H1 (cell line): ENCODE measurements at regions not wholly inside any gene's neighbourhood (a gene's known extent, or its start where the extent isn't known, plus 50 kb on each side); places are given as distances from the start of the nearest gene placed in this dataset.

Experiments used
- CTCF ChIA-PET: fragments of 300-600 bp; sonication (Branson Sonifier 250); formaldehyde crosslinking; loops from one replicate; lab custom pipeline; 2021; ENCODE audit not compliant: partially characterized antibody; lab: Charles Lee
- POLR2A ChIA-PET: fragments of 300-600 bp; sonication (Branson Sonifier 250); formaldehyde crosslinking; loops from one replicate; lab custom pipeline; 2021; ENCODE audit warnings: inconsistent platforms; ENCODE audit not compliant: partially characterized antibody; lab: Charles Lee
- DNase-seq, 2 experiments: peaks; one replicate each; pipeline versions ENCODE4 v3.0.0 to v3.0.0-alpha.2; 2010 to 2022; ENCODE audit warnings: low spot score in 2 of 2, low read depth in 1 of 2, mixed read lengths in 1 of 2
- FAIRE-seq: peaks from 2 replicates; lab custom pipeline; 2011; peaks lifted over from hg19 to GRCh38; lab: Jason Lieb, UNC
- H2AFZ ChIP-seq: 2 replicates; pipeline ENCODE4 v1.8.1; 2012; ENCODE audit warnings: low read length, inconsistent platforms
- H2AK5ac ChIP-seq: 2 replicates; pipeline ENCODE4 v1.6.1; 2013; ENCODE audit warnings: low read depth, low read length
- H2BK120ac ChIP-seq: replicated peaks from 2 replicates; pipeline ENCODE3; 2013; ENCODE audit warnings: low read depth, low read length, inconsistent platforms
- H2BK12ac ChIP-seq: 2 replicates; pipeline ENCODE4 v1.6.1; 2013; ENCODE audit warnings: low read depth, low read length
- H2BK15ac ChIP-seq: 2 replicates; pipeline ENCODE4 v1.6.1; 2013; ENCODE audit warnings: low read length
- H2BK20ac ChIP-seq: 2 replicates; pipeline ENCODE4 v1.6.1; 2013; ENCODE audit warnings: low read length
- H2BK5ac ChIP-seq: 2 replicates; pipeline ENCODE4 v1.6.1; 2013; ENCODE audit warnings: low read depth, low read length
- H3K14ac ChIP-seq: 2 replicates; pipeline ENCODE4 v1.6.1; 2013; ENCODE audit warnings: inconsistent platforms; ENCODE audit not compliant: insufficient read length
- H3K18ac ChIP-seq: 2 replicates; pipeline ENCODE4 v1.6.1; 2013; ENCODE audit warnings: low read length; ENCODE audit errors: extremely low read depth
- H3K23ac ChIP-seq: 2 replicates; pipeline ENCODE4 v1.6.1; 2013; ENCODE audit warnings: inconsistent platforms; ENCODE audit not compliant: insufficient read length
- H3K23me2 ChIP-seq: 2 replicates; pipeline ENCODE4 v1.6.1; 2013; ENCODE audit warnings: low read depth, low read length
- H3K27ac ChIP-seq: 2 replicates; pipeline ENCODE4 v1.6.1; 2011; ENCODE audit warnings: low read depth, low read length, inconsistent platforms
- H3K27me3 ChIP-seq, 4 experiments: replicated peaks in 1 of 4; 1 replicate in 1 of 4; 2 replicates in 3 of 4; pipeline versions ENCODE4 v1.6.1 to v1.8.1; 2011 to 2013; ENCODE audit warnings: low read length in 3 of 4, mild to moderate bottlenecking in 3 of 4, inconsistent platforms in 2 of 4, mixed read lengths in 2 of 4, moderate library complexity in 1 of 4; ENCODE audit not compliant: control insufficient read depth in 3 of 4, insufficient read depth in 3 of 4; ENCODE audit errors: extremely low read depth in 1 of 4
- H3K36me3 ChIP-seq, 4 experiments: 2 replicates each; pipeline versions ENCODE4 v1.6.1 to v1.8.1; 2011 to 2013; ENCODE audit warnings: mild to moderate bottlenecking in 4 of 4, low read length in 3 of 4, moderate library complexity in 2 of 4, control low read depth in 1 of 4, inconsistent platforms in 1 of 4; ENCODE audit not compliant: insufficient read depth in 4 of 4, control insufficient read depth in 2 of 4
- H3K4ac ChIP-seq: replicated peaks from 2 replicates; pipeline ENCODE3; 2013; ENCODE audit warnings: low read length, low read depth, mixed read lengths, inconsistent platforms; ENCODE audit not compliant: insufficient read length
- H3K4me1 ChIP-seq, 4 experiments: replicated peaks in 1 of 4; 1 replicate in 1 of 4; 2 replicates in 3 of 4; pipeline versions ENCODE4 v1.6.1 to v1.8.1; 2011 to 2013; ENCODE audit warnings: low read length in 3 of 4, inconsistent platforms in 2 of 4, mixed read lengths in 1 of 4; ENCODE audit not compliant: insufficient read depth in 4 of 4, control insufficient read depth in 3 of 4
- H3K4me2 ChIP-seq, 2 experiments: 2 replicates each; pipeline versions ENCODE4 v1.6.1 to v1.8.1; 2011 to 2013; ENCODE audit warnings: low read depth in 2 of 2, low read length in 2 of 2, control low read depth in 1 of 2, inconsistent platforms in 1 of 2, mild to moderate bottlenecking in 1 of 2; ENCODE audit not compliant: insufficient read depth in 1 of 2
- H3K4me3 ChIP-seq, 4 experiments: fragments of 200-600, 300-600 bp in 1 of 4; sonication (generic), shearing (Covaris generic), sonication (Bioruptor Twin) in 1 of 4; 2 replicates each; pipeline versions ENCODE4 v1.5.1 to v1.8.1; 2011 to 2016; ENCODE audit warnings: low read length in 4 of 4, low read depth in 3 of 4, control low read depth in 2 of 4, inconsistent platforms in 2 of 4, mild to moderate bottlenecking in 2 of 4, mixed read lengths in 1 of 4, moderate library complexity in 1 of 4; ENCODE audit not compliant: insufficient read depth in 2 of 4; ENCODE audit errors: extremely low read depth in 1 of 4
- H3K56ac ChIP-seq: replicated peaks from 2 replicates; pipeline ENCODE3; 2013; ENCODE audit warnings: low read depth, mild to moderate bottlenecking, mixed read lengths, low read length, inconsistent platforms; ENCODE audit not compliant: insufficient read length
- H3K79me1 ChIP-seq: 2 replicates; pipeline ENCODE4 v1.6.1; 2013; ENCODE audit warnings: low read depth, low read length, control low read depth
- H3K79me2 ChIP-seq, 2 experiments: 2 replicates each; pipeline versions ENCODE4 v1.6.1 to v1.8.1; 2012 to 2013; ENCODE audit warnings: low read length in 2 of 2, mild to moderate bottlenecking in 2 of 2, inconsistent platforms in 1 of 2; ENCODE audit not compliant: insufficient read depth in 2 of 2, control insufficient read depth in 1 of 2
- H3K9ac ChIP-seq, 4 experiments: replicated peaks in 1 of 4; 1 replicate in 1 of 4; 2 replicates in 3 of 4; pipeline versions ENCODE4 v1.6.1 to v1.8.1; 2011 to 2013; ENCODE audit warnings: low read depth in 3 of 4, low read length in 3 of 4, control low read depth in 2 of 4, mild to moderate bottlenecking in 2 of 4, moderate library complexity in 2 of 4, inconsistent platforms in 1 of 4; ENCODE audit errors: extremely low read depth in 1 of 4
- H3K9me3 ChIP-seq, 2 experiments: 2 replicates each; pipeline versions ENCODE4 v1.6.1 to v1.8.1; 2012 to 2013; ENCODE audit warnings: mild to moderate bottlenecking in 2 of 2, moderate library complexity in 2 of 2, control low read depth in 1 of 2, inconsistent platforms in 1 of 2, low read depth in 1 of 2, low read length in 1 of 2, mixed read lengths in 1 of 2; ENCODE audit not compliant: insufficient read depth in 2 of 2
- H4K20me1 ChIP-seq, 2 experiments: replicated peaks in 1 of 2; 2 replicates each; pipeline versions ENCODE3 to v1.8.1; 2011 to 2013; ENCODE audit warnings: inconsistent platforms in 2 of 2, low read length in 2 of 2, mild to moderate bottlenecking in 1 of 2; ENCODE audit not compliant: insufficient read depth in 2 of 2, control insufficient read depth in 1 of 2
- H4K5ac ChIP-seq: 2 replicates; pipeline ENCODE4 v1.6.1; 2013; ENCODE audit warnings: low read length, low read depth, mixed read lengths, inconsistent platforms; ENCODE audit not compliant: insufficient read length
- H4K8ac ChIP-seq: 2 replicates; pipeline ENCODE4 v1.8.0; 2013; ENCODE audit warnings: mild to moderate bottlenecking, moderate library complexity, low read length, inconsistent platforms; ENCODE audit not compliant: insufficient read depth; ENCODE audit errors: extremely low read depth
- H4K91ac ChIP-seq: replicated peaks from 2 replicates; pipeline ENCODE3; 2013; ENCODE audit warnings: low read length, mixed read lengths, inconsistent platforms; ENCODE audit not compliant: insufficient read length
- BACH1 ChIP-seq: IDR thresholded peaks from 2 replicates; pipeline ENCODE4 v1.6.1; 2012; ENCODE audit warnings: low read length, improper control_type of control experiment
- CTCF ChIP-seq, 3 experiments: IDR thresholded peaks; 1 replicate in 2 of 3; 2 replicates in 1 of 3; pipeline versions ENCODE4 v1.5.1 to v1.6.1; 2011; ENCODE audit warnings: low read length in 3 of 3, mild to moderate bottlenecking in 3 of 3, inconsistent platforms in 2 of 3, low read depth in 1 of 3, moderate library complexity in 1 of 3; ENCODE audit not compliant: insufficient read depth in 1 of 3; ENCODE audit errors: control extremely low read depth in 1 of 3
- EP300 ChIP-seq, 2 experiments: IDR thresholded peaks; 1 replicate in 1 of 2; 2 replicates in 1 of 2; pipeline ENCODE4 v1.6.1; 2011 to 2012; ENCODE audit warnings: low read depth in 2 of 2, low read length in 2 of 2, mild to moderate bottlenecking in 2 of 2, borderline replicate concordance in 1 of 2, inconsistent platforms in 1 of 2, moderate library complexity in 1 of 2
- JUN ChIP-seq: IDR thresholded peaks from 2 replicates; pipeline ENCODE4 v1.6.1; 2011; ENCODE audit warnings: low read depth, mild to moderate bottlenecking, improper control_type of control experiment, low read length
- MAFK ChIP-seq: IDR thresholded peaks from 2 replicates; pipeline ENCODE4 v1.6.1; 2012; ENCODE audit warnings: low read depth, mild to moderate bottlenecking, improper control_type of control experiment, low read length
- RBBP5 ChIP-seq: IDR thresholded peaks from 2 replicates; pipeline ENCODE4 v1.7.1; 2012; ENCODE audit warnings: low read depth, mild to moderate bottlenecking, inconsistent platforms, low read length, moderate library complexity, borderline replicate concordance
- SIRT6 ChIP-seq: IDR thresholded peaks from one replicate; pipeline ENCODE4 v1.7.1; 2012; ENCODE audit warnings: low read length, inconsistent platforms
- SIX5 ChIP-seq: IDR thresholded peaks from 2 replicates; pipeline ENCODE4 v1.6.1; 2011; ENCODE audit warnings: mild to moderate bottlenecking, low read depth, low read length
- SRF ChIP-seq: IDR thresholded peaks from 2 replicates; pipeline ENCODE4 v1.6.1; 2011; ENCODE audit warnings: mild to moderate bottlenecking, low read depth, low read length, moderate library complexity
- TAF1 ChIP-seq: IDR thresholded peaks from 2 replicates; pipeline ENCODE4 v1.6.1; 2011; ENCODE audit warnings: mild to moderate bottlenecking, low read depth, low read length
- WGBS, 2 experiments: shearing (Covaris generic) in 1 of 2; methylation state at CpG; one replicate each; pipeline versions ENCODE4 v1.1.6 to v1.1.7; 2013 to 2015; ENCODE audit warnings: low lambda C conversion rate in 2 of 2, mixed read lengths in 2 of 2, inconsistent platforms in 1 of 2, low coverage in 1 of 2, missing lambda C conversion rate in 1 of 2; ENCODE audit not compliant: insufficient replicate concordance in 2 of 2, insufficient coverage in 1 of 2, insufficient read length in 1 of 2; ENCODE audit errors: extremely low coverage in 1 of 2, missing lambda C conversion rate in 1 of 2; 5-methylcytosine and 5-hydroxymethylcytosine counted together
- TF ChIP-seq, protein P1 (sequence below): IDR thresholded peaks from 2 replicates; pipeline ENCODE4 v1.6.1; 2012; ENCODE audit warnings: low read length, inconsistent platforms

DNA sequence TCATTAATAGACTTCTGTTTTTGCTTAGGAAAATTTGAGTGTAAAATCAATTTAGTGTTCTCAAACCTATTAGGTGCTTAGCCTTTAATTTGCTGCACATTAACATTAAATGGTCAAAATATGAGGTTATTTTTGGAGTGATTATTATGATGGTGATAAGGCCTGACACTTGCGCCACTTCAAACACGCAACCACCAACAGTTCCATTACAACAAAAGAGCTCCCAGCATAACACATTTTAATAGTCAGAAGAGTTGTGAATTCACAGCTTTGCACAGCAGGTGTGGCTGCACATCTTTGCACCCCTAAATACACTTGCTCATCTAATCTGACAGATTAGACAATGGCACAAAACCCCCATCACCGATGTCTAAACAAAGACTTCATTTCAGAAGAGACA, 940.7 kb downstream of the NR2F1-AS1 start:
- no peak overlapping the region for H3K4ac ChIP-seq
- H2BK15ac ChIP-seq: no peak overlapping the region
- H3K9ac ChIP-seq: no peak overlapping the region
- no peak overlapping the region for H2AK5ac ChIP-seq
- no peak overlapping the region for H4K5ac ChIP-seq
- no peak overlapping the region for H2BK12ac ChIP-seq
- ChIA-PET POLR2A (no interaction called here), CTCF (no interaction called here)
- H2BK20ac ChIP-seq: no peak overlapping the region
- H3K79me1 ChIP-seq: no peaks in the 10 kb centered on the region
- 90% methylated on average over 3 of the region's 3 CpGs; no CpG with 5 or more reads in 1 of the 2 experiments for WGBS, 2 experiments
- H3K27ac ChIP-seq: no peak overlapping the region
- no peak overlapping the region for H2BK5ac ChIP-seq
- no peak overlapping the region for H3K23ac ChIP-seq
- no peak overlapping the region for H3K4me3 ChIP-seq
- H3K79me2 ChIP-seq: no peaks in the 10 kb centered on the region
- H4K20me1 ChIP-seq: no peaks in the 10 kb centered on the region
- H3K4me1 ChIP-seq: peaks cover 0 to 8% (median 2%) of the 10 kb centered on the region in 4 experiments; a peak in 2 of 7 replicates
- H3K27me3 ChIP-seq: no peaks in the 10 kb centered on the region
- H3K23me2 ChIP-seq: no peaks in the 10 kb centered on the region
- no peaks in the 10 kb centered on the region for H3K36me3 ChIP-seq
- H2AFZ ChIP-seq: no peak overlapping the region
- no peak overlapping the region for H3K56ac ChIP-seq
- no peak overlapping the region for H2BK120ac ChIP-seq
- H3K18ac ChIP-seq: no peak overlapping the region
- H3K9me3 ChIP-seq: no peaks in the 10 kb centered on the region
- no peak overlapping the region for H4K91ac ChIP-seq
- no peak overlapping the region for H4K8ac ChIP-seq
- DNase-seq (no peak), FAIRE-seq (no peak)
- H3K4me2 ChIP-seq: no peak overlapping the region
- no peak overlapping the region for H3K14ac ChIP-seq
- TF ChIP-seq BACH1 (no peak), JUN (no peak), RBBP5 (no peak), TAF1 (no peak), EP300 (IDR thresholded peaks at IDR 0.05; ENCODE audit: borderline replicate concordance in 1 of 2, low read depth in 2 of 2, low read length in 2 of 2) (no peak), SRF (no peak), SIRT6 (no peak), MAFK (no peak), CTCF (IDR thresholded peaks at IDR 0.05; ENCODE audit: control extremely low read depth in 1 of 3, insufficient read depth in 1 of 3, low read depth in 1 of 3, low read length in 3 of 3) (no peak), SIX5 (no peak)
- TF ChIP-seq, protein P1, sequence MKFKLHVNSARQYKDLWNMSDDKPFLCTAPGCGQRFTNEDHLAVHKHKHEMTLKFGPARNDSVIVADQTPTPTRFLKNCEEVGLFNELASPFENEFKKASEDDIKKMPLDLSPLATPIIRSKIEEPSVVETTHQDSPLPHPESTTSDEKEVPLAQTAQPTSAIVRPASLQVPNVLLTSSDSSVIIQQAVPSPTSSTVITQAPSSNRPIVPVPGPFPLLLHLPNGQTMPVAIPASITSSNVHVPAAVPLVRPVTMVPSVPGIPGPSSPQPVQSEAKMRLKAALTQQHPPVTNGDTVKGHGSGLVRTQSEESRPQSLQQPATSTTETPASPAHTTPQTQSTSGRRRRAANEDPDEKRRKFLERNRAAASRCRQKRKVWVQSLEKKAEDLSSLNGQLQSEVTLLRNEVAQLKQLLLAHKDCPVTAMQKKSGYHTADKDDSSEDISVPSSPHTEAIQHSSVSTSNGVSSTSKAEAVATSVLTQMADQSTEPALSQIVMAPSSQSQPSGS: no peak
